ENCODE measurements at regions not wholly inside any gene's neighbourhood (a gene's known extent, or its start where the extent isn't known, plus 50 kb on each side); places are given as distances from the start of the nearest gene placed in this dataset.

DNA sequence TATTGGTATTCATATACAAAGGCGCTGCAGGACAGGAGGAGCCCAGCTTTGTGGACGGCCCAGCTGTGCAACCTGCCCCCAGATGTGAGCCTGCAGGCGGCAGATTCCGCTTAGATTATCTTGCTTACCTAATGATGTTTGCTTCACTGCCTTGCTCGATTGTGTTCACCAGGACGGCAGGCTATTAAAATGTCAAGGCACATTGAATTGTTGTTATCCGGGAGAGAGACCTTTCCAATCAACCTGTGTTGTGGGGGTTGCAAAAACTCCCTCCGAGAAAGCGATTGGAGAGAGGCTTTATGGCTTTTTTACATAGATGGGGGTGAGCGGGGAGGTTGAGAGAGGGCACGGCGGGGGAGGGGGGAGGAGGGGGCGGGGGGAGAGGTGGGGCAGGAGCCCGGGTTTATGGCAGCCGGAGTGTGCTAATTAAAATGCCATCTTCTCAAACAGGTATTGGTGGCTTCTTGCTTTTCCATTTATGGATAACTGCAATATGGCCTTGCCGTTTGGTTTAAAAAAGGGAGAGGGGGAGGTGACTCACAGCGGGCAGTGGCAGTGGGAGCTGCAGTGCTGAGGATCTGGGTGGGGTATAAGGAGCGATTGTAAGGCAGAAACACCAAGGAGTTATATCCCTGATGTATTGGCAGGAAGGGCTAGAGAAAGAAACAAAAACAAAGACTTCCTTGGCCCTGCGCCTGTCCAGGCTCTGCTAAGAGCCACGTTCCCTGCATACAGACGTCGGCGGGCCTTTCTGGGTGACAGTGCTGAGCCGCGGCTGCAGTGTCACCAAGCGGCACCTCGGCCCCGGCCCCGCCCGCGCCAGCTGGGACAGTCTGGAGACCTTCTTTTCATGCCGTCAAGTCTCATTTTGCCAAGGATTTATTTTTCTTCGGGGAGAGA is 97.2 kb downstream of the INSIG2 start:
- intact Hi-C loops (cut with DNase I): no loop called here
- peak overlapping the region in 3 of 5 donors; percentile 59 to 78 (median 74) for H3K27ac ChIP-seq
- no peaks in the 10 kb centered on the region for H3K4me1 ChIP-seq (replicated peaks in 1 of 2)
- H3K4me3 ChIP-seq: peak overlapping the region in 3 of 4 donors; percentile 30 to 67 (median 56)
- peak; percentile 42 to 77 (median 62) for DNase-seq
- 7 to 10% (median 8%) methylated on average over 33 of the region's 33 CpGs for WGBS, 4 donors
- no peaks in the 10 kb centered on the region for H3K9me3 ChIP-seq (replicated peaks in 1 of 3)
- no peaks in the 10 kb centered on the region for H3K36me3 ChIP-seq (replicated peaks in 1 of 2)
- no peaks in the 10 kb centered on the region for H3K27me3 ChIP-seq
- TF ChIP-seq, protein P1, sequence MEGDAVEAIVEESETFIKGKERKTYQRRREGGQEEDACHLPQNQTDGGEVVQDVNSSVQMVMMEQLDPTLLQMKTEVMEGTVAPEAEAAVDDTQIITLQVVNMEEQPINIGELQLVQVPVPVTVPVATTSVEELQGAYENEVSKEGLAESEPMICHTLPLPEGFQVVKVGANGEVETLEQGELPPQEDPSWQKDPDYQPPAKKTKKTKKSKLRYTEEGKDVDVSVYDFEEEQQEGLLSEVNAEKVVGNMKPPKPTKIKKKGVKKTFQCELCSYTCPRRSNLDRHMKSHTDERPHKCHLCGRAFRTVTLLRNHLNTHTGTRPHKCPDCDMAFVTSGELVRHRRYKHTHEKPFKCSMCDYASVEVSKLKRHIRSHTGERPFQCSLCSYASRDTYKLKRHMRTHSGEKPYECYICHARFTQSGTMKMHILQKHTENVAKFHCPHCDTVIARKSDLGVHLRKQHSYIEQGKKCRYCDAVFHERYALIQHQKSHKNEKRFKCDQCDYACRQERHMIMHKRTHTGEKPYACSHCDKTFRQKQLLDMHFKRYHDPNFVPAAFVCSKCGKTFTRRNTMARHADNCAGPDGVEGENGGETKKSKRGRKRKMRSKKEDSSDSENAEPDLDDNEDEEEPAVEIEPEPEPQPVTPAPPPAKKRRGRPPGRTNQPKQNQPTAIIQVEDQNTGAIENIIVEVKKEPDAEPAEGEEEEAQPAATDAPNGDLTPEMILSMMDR (IDR thresholded peaks at IDR 0.05): no peak
- no peak for TF ChIP-seq POLR2A (IDR thresholded peaks at IDR 0.05)

DNA sequence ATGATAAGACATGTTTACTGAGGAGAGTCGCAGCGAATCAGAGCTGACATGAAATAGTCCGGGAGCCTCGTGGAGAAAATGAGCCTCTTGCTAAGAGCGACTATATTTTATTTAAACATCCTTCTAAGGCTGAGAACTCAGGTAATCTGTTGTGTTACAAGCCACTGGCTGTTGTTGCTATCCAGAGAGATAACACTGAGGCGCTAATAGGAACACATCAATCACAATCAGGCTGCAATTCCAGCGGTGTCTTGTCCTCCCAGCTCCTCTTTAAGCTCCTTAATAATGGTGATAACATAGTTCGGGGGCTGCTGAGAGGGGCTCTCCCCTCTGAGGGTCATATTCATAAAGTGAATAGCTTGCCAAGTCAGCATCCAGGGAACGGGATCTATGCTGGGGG is 95.1 kb downstream of the INSIG2 start:
- intact Hi-C loops (cut with DNase I): no loop called here

DNA sequence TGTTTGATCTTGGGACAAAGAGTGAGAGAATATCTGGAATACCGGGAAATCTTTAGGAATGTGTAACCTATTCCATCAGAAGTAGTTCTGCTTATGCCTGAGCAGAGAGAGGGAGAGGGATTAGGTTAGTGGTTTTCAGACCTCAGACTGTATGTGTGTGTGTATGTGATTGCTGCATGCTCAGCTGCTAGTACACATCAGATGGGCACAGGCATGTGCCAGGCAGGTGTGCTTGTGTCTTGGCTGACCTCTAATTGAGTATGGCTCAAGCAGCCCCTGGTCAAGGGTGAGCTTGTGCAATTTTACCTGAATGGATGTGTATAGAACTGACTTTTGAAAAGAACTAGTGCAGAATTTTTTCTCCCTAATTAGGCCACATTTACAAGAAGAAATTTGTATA is 91.2 kb downstream of the INSIG2 start:
- no peak for TF ChIP-seq POLR2A (IDR thresholded peaks at IDR 0.05)
- TF ChIP-seq, protein P1 (IDR thresholded peaks at IDR 0.05): no peak

More for the DNA sequence above, 95.1 kb downstream of the INSIG2 start:
- H3K4me3 ChIP-seq: no peak overlapping the region
- TF ChIP-seq, protein P1 (IDR thresholded peaks at IDR 0.05): no peak
- no peak for TF ChIP-seq POLR2A (IDR thresholded peaks at IDR 0.05)
- no peak for DNase-seq
- no peaks in the 10 kb centered on the region for H3K27me3 ChIP-seq
- 33 to 47% (median 45%) methylated on average over 9 of the region's 9 CpGs for WGBS, 4 donors
- H3K27ac ChIP-seq: no peak overlapping the region
- H3K36me3 ChIP-seq (replicated peaks in 1 of 2): no peaks in the 10 kb centered on the region
- no peaks in the 10 kb centered on the region for H3K9me3 ChIP-seq (replicated peaks in 1 of 3)
- H3K4me1 ChIP-seq (replicated peaks in 1 of 2): no peaks in the 10 kb centered on the region

DNA sequence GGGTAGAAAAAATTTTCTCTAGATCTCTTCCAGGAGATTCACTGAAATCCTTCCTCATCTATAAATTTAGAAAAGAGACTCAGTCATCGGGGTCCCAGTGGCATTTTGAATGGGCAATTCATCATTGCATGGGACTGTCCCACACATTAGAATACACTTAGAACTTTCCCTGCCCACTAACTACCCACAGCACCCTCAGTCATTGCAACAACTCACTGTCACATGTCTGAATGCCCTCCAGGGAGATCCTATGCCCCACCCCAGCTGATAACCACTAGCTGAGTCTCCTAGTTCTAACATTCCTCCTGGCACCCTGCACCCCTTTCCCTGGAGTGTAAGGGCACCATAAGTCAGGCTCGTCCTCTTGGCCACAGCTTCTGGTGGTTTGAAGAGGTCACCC is 89.6 kb downstream of the INSIG2 start:
- no peaks in the 10 kb centered on the region for H3K9me3 ChIP-seq (replicated peaks in 1 of 3)
- no peak for DNase-seq
- no peaks in the 10 kb centered on the region for H3K4me1 ChIP-seq (replicated peaks in 1 of 2)
- no peak overlapping the region for H3K27ac ChIP-seq
- H3K36me3 ChIP-seq (replicated peaks in 1 of 2): no peaks in the 10 kb centered on the region
- no peak for TF ChIP-seq POLR2A (IDR thresholded peaks at IDR 0.05)
- TF ChIP-seq, protein P1 (IDR thresholded peaks at IDR 0.05): no peak
- intact Hi-C loops (cut with DNase I): no loop called here
- 31 to 57% (median 52%) methylated on average over 1 to 2 of the region's 2 CpGs for WGBS, 4 donors
- no peaks in the 10 kb centered on the region for H3K27me3 ChIP-seq
- H3K4me3 ChIP-seq: no peak overlapping the region

More for the DNA sequence above, 91.2 kb downstream of the INSIG2 start:
- H3K4me1 ChIP-seq (replicated peaks in 1 of 2): no peaks in the 10 kb centered on the region
- no peak overlapping the region for H3K4me3 ChIP-seq
- no peaks in the 10 kb centered on the region for H3K27me3 ChIP-seq
- H3K27ac ChIP-seq: no peak overlapping the region
- no peaks in the 10 kb centered on the region for H3K36me3 ChIP-seq (replicated peaks in 1 of 2)
- H3K9me3 ChIP-seq (replicated peaks in 1 of 3): no peaks in the 10 kb centered on the region
- no peak for DNase-seq
- WGBS, 4 donors: 89 to 100% (median 92%) methylated on average over 1 of the region's 1 CpG
- intact Hi-C loops (cut with DNase I): no loop called here

Data from adrenal gland (tissue), 9 donors.